Lower leg skin (tissue), 3 donors: ENCODE measurements at regions not wholly inside any gene's neighbourhood (a gene's known extent, or its start where the extent isn't known, plus 50 kb on each side); places are given as distances from the start of the nearest gene placed in this dataset.

Experiments used
- POLR2A ChIP-seq, 2 donors: fragments of 450-650 bp; IDR thresholded peaks; one replicate each; pipeline ENCODE4 v1.6.1; 2016 to 2017; ENCODE audit warnings: antibody characterized with exemption in 2 of 2, mild to moderate bottlenecking in 1 of 2, moderate library complexity in 1 of 2
- TF ChIP-seq, protein P1 (sequence below), 3 donors: fragments of 450-650 bp; IDR thresholded peaks; one replicate each; pipeline ENCODE4 v1.5.1; 2016; ENCODE audit warnings: antibody characterized with exemption in 3 of 3, mild to moderate bottlenecking in 3 of 3, moderate library complexity in 2 of 3

DNA sequence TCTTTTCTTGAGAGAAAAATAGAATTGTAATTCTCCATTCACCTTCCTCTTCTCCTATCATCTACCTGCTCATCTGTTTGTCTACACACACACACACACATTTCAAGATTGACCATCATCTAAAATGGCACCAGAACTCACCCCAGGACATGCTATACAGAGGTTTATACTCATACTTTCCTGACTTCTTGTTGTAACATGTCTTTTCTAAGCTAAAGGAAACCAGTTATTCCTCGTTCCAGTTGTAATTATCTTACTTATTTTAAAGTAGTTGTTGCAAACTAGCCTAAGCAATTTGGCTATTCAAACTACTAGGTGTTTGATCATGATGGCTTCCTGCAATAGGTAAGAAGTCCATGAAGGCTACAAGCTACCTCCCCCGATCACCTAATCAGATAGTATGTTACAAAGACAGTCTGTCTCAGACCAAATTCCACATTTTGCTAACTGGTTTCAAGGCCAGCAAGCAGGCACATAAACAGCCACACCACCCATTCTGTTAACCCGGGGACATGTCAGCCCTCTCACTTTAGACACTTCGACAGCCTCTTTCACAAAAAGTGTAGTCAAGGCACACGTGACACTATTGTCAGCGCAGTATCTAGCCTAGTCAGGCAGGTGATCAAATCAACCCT is 189.7 kb downstream of the SHQ1 start:
- TF ChIP-seq, protein P1, sequence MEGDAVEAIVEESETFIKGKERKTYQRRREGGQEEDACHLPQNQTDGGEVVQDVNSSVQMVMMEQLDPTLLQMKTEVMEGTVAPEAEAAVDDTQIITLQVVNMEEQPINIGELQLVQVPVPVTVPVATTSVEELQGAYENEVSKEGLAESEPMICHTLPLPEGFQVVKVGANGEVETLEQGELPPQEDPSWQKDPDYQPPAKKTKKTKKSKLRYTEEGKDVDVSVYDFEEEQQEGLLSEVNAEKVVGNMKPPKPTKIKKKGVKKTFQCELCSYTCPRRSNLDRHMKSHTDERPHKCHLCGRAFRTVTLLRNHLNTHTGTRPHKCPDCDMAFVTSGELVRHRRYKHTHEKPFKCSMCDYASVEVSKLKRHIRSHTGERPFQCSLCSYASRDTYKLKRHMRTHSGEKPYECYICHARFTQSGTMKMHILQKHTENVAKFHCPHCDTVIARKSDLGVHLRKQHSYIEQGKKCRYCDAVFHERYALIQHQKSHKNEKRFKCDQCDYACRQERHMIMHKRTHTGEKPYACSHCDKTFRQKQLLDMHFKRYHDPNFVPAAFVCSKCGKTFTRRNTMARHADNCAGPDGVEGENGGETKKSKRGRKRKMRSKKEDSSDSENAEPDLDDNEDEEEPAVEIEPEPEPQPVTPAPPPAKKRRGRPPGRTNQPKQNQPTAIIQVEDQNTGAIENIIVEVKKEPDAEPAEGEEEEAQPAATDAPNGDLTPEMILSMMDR (IDR thresholded peaks at IDR 0.05) = no peak
- no peak for TF ChIP-seq POLR2A (IDR thresholded peaks at IDR 0.05)
